22Rv1 (cell line): ENCODE measurements at regions not wholly inside any gene's neighbourhood (a gene's known extent, or its start where the extent isn't known, plus 50 kb on each side); places are given as distances from the start of the nearest gene placed in this dataset.

ENCODE experiments used
- H3K27ac ChIP-seq: fragments of 450-650 bp; 2 replicates; pipeline ENCODE4 v1.5.1; 2017
- ZFX ChIP-seq: fragments of 450-650 bp; IDR thresholded peaks from 2 replicates; pipeline ENCODE4 v1.6.1; 2017; ENCODE audit warnings: antibody characterized with exemption, borderline replicate concordance
- TF ChIP-seq, protein P1 (sequence below): fragments of 450-650 bp; IDR thresholded peaks from 2 replicates; pipeline ENCODE4 v1.5.1; 2017; ENCODE audit warnings: mild to moderate bottlenecking

DNA sequence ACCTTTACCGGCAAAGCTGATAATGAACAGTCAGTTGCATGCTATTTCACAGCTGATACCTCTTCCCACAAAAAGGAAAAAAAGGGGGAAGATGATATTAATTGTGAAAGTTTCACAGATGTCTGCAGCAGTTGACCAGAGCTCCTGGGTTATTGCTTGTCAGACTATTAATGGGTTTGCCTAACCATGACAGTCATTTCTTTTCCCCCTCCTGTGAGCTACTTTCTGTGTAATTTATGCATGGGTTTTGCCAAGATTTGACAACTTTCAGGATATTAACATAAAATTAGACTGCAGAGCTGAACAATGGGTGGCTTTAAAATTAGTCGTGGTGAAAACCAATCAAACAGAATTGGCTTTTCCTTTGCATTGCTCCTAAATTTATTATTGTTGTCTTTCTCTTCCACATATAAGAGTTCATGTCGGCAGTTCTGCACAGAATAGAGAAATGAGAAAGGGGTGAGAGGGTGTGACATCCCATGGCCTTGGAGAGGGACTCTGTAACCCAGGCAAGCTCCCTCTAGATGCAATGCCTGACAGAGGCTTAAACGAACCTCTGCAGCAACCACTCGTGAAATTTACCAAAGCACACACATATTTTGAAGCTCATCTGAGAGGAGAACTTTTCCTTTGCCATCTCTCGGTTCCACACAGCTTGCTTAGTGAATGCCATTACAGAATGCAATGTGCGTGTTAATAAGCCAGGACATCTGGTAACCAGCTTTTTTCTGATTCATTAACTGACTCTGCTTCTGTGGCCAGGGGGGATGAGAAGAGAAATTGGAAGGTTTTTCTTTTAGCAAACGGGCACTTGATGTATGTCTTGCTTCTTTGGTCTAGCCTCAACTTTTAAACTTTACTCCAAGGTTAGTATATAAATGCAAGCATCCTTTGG is 82.2 kb upstream of the ITGA4 start:
- TF ChIP-seq, protein P1, sequence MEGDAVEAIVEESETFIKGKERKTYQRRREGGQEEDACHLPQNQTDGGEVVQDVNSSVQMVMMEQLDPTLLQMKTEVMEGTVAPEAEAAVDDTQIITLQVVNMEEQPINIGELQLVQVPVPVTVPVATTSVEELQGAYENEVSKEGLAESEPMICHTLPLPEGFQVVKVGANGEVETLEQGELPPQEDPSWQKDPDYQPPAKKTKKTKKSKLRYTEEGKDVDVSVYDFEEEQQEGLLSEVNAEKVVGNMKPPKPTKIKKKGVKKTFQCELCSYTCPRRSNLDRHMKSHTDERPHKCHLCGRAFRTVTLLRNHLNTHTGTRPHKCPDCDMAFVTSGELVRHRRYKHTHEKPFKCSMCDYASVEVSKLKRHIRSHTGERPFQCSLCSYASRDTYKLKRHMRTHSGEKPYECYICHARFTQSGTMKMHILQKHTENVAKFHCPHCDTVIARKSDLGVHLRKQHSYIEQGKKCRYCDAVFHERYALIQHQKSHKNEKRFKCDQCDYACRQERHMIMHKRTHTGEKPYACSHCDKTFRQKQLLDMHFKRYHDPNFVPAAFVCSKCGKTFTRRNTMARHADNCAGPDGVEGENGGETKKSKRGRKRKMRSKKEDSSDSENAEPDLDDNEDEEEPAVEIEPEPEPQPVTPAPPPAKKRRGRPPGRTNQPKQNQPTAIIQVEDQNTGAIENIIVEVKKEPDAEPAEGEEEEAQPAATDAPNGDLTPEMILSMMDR = no peak
- no peak for TF ChIP-seq ZFX
- H3K27ac ChIP-seq = no peak overlapping the region

DNA sequence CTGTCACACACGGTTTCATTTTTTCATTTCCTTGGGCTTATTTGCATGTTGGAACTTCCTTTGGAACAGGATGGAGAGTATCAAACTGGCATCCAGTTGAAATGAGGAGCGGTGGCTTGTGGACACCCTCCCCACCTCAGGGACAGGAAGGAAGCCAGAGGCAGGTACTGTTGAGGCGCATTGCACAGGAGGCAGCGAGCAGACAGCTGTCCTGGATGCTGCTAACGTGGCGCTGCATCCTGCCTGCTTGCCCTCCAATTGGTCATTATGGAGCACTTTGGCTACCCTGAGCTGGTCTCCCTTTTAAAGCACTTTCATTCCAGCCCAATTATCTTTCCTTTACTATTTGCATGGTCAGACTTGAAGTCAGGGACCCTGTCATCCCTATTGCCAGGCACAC is 80.7 kb upstream of the ITGA4 start:
- no peak overlapping the region for H3K27ac ChIP-seq
- TF ChIP-seq ZFX = no peak
- TF ChIP-seq, protein P1 = no peak

DNA sequence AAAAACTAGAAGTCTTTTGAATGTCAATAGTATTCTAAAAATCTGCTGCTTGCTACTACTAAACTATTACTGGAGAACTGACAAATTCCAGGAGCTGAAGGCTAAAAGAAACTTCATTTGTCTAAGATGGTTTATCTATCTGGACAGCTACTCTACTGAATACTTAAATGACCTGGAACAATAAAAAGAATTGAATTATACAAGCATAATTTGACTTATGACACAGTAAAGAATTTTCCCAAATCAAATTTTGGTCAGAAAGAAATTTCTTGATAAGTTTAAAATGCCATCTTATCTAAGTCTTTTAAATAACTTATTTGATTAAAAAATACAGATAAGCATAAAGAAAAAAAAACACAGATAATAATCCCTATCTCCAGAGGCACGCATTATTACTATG is 80.2 kb upstream of the ITGA4 start:
- H3K27ac ChIP-seq = no peak overlapping the region
- no peak for TF ChIP-seq ZFX
- TF ChIP-seq, protein P1 = no peak

DNA sequence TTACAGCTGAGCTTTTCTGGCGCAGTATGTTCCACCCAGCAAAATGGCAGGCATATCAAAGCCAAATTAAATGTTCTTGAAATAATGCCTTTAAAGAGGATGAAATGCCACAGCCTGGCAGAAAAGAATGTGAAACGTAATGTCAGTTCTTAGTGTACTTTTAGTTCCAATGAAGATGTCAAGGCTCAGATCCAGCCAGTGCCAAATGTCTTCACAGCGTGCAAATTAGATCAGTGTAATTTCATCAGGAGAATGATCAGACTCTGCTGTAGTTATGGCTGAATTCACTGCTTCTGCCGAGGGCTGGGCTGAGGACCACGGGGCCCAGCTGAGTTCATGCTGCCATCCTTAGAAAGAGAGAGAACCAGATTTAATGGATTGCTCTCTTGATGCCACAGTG is 78.7 kb upstream of the ITGA4 start:
- TF ChIP-seq, protein P1 = no peak
- TF ChIP-seq ZFX = no peak
- no peak overlapping the region for H3K27ac ChIP-seq

DNA sequence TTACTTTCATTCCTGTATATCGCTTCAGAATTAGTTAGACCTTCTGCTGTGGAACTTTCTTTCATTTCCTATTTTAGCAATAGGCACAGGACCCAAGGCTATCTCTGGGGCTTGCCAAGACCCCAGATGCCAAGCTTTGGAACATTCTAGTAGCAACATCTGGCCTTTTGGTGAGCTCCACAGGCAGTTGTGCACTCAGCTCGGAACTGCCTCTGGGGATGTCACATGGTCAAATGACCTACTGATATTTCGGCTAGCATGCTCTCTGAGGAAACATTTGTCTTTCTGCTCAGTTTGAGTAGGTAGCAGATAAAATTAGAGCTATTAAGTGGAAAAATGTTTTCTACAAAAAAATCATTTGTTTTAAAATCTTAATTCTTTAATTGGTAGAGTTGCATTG is 76.6 kb upstream of the ITGA4 start:
- no peak overlapping the region for H3K27ac ChIP-seq
- TF ChIP-seq ZFX = no peak
- TF ChIP-seq, protein P1 = no peak

DNA sequence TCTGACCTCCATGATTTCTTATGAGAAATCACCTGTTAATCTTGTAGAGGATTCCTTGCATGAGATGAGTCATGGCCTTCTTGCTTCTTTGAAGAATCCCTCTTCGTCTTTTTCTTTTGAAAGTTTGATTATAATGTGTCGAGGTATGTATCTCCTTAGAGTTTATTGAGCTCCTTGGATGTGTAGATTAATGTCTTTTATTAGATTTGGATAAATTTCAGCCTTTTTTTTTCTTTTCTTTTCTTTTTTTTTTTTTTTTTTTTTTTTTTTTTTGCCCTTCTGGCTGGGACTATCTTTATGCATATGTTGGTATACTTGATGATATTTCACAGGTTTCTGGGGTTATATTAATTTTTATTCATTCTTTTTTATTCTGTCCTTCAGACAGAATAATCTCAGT is 72.3 kb upstream of the ITGA4 start:
- TF ChIP-seq, protein P1 = no peak
- TF ChIP-seq ZFX = no peak
- H3K27ac ChIP-seq = no peak overlapping the region

DNA sequence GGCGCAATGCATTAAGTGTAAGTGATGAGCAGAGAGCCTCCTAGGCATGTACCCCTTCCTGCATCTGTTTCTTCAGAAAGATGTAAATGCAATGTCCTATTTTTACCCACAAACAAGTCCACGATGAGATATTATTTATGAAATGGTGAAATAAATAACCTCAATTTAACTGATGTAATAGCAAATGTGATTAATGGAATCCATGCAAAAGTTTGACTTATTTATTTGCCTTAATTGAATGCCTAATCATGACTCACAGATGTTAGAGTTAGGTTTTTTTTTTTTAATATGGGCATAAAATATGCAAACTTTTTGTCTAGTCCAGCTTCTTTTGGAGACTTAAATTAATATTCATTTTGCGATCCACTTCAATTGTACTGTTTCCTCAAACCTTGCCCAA is 67.7 kb upstream of the ITGA4 start:
- no peak for TF ChIP-seq ZFX
- TF ChIP-seq, protein P1 = no peak
- no peak overlapping the region for H3K27ac ChIP-seq
